GM12878 (cell line): ENCODE measurements at regions not wholly inside any gene's neighbourhood (a gene's known extent, or its start where the extent isn't known, plus 50 kb on each side); places are given as distances from the start of the nearest gene placed in this dataset.

Source experiments
- ATAC-seq: fragments of 200-7000 bp; cut with Tn5 transposase; 3 replicates; pipeline ENCODE4 v1.9.1; 2020; ENCODE audit warnings: mild to moderate bottlenecking, moderate library complexity
- BruUV-seq: library from RNA; stranded (reverse); fragments of 400-500 nt; replicated peaks from 2 replicates; lab custom pipeline; 2021; lab: Mats Ljungman, UMichigan
- CTCF ChIA-PET: fragments of 300-600 bp; sonication (Branson Sonifier 250); formaldehyde crosslinking; extraction: SDS; loops from one replicate; lab custom pipeline; 2021; ENCODE audit warnings: inconsistent platforms; lab: Yijun Ruan, JAX
- POLR2A ChIA-PET: fragments of 350-600 bp; formaldehyde crosslinking; extraction: SDS; loops from one replicate; lab custom pipeline; 2021; ENCODE audit warnings: inconsistent platforms; lab: Charles Lee
- RAD21 ChIA-PET: fragments of 300-600 bp; sonication (Branson Sonifier 250); formaldehyde crosslinking; loops from one replicate; lab custom pipeline; 2023; ENCODE audit warnings: antibody characterized with exemption; ENCODE audit not compliant: unreplicated experiment; lab: Charles Lee
- SMC1A ChIA-PET: fragments of 300-600 bp; sonication (Branson Sonifier 250); formaldehyde crosslinking; loops from one replicate; lab custom pipeline; 2023; ENCODE audit not compliant: unreplicated experiment, uncharacterized antibody; lab: Charles Lee
- DNase-seq: peaks from one replicate; pipeline ENCODE4 v3.0.0-alpha.2; 2011; ENCODE audit warnings: low read depth, low spot score
- FAIRE-seq: peaks from 3 replicates; lab custom pipeline; 2011; peaks lifted over from hg19 to GRCh38; lab: Jason Lieb, UNC
- H2AFZ ChIP-seq: 2 replicates; pipeline ENCODE4 v1.6.0; 2011; ENCODE audit warnings: low read depth, low read length, control low read depth; ENCODE audit not compliant: control insufficient read depth
- H3K27ac ChIP-seq: 2 replicates; pipeline ENCODE4 v1.5.1; 2011; ENCODE audit warnings: control low read depth; ENCODE audit not compliant: control insufficient read depth, insufficient read depth
- H3K27me3 ChIP-seq, 2 experiments: replicated peaks in 1 of 2; 2 replicates each; pipeline versions ENCODE4 v1.6.0 to v1.6.1; 2011; ENCODE audit warnings: low read length in 1 of 2; ENCODE audit not compliant: control insufficient read depth in 2 of 2, insufficient read depth in 2 of 2
- H3K36me3 ChIP-seq, 2 experiments: 2 replicates each; pipeline ENCODE4 v1.5.1; 2011; ENCODE audit warnings: low read length in 1 of 2; ENCODE audit not compliant: control insufficient read depth in 2 of 2, insufficient read depth in 2 of 2
- H3K4me1 ChIP-seq: 2 replicates; pipeline ENCODE4 v1.6.1; 2011; ENCODE audit warnings: mild to moderate bottlenecking, low read length, moderate library complexity, mixed read lengths; ENCODE audit not compliant: control insufficient read depth, insufficient read depth
- H3K4me2 ChIP-seq: 2 replicates; pipeline ENCODE4 v1.6.0; 2011; ENCODE audit warnings: control low read depth; ENCODE audit not compliant: control insufficient read depth, insufficient read depth
- H3K4me3 ChIP-seq: fragments of 200-600 bp; sonication (generic); 2 replicates; pipeline ENCODE4 v1.5.1; 2016
- H3K79me2 ChIP-seq: 2 replicates; pipeline ENCODE4 v1.6.0; 2011; ENCODE audit warnings: low read length; ENCODE audit not compliant: control insufficient read depth, insufficient read depth
- H3K9ac ChIP-seq: 2 replicates; pipeline ENCODE4 v1.8.0; 2011; ENCODE audit warnings: low read length, control low read depth, mixed read lengths; ENCODE audit not compliant: control insufficient read depth, insufficient read depth
- H3K9me3 ChIP-seq: replicated peaks from 3 replicates; pipeline ENCODE4 v1.5.1; 2011; ENCODE audit warnings: mild to moderate bottlenecking, low read length; ENCODE audit not compliant: control insufficient read depth, insufficient read depth
- H4K20me1 ChIP-seq: 2 replicates; pipeline ENCODE4 v1.6.0; 2011; ENCODE audit not compliant: control insufficient read depth, insufficient read depth
- BHLHE40 ChIP-seq, 2 experiments: fragments of 450-650 bp in 1 of 2; IDR thresholded peaks; 2 replicates each; pipeline ENCODE4 v1.6.1; 2011 to 2017; ENCODE audit warnings: low read depth in 2 of 2, borderline replicate concordance in 1 of 2, improper control_type of control experiment in 1 of 2, low read length in 1 of 2, mild to moderate bottlenecking in 1 of 2
- CEBPZ ChIP-seq: fragments of 150-350 bp; IDR thresholded peaks from 2 replicates; pipeline ENCODE4 v1.6.1; 2016; ENCODE audit warnings: low read depth, low read length
- EED ChIP-seq: sonication (generic); IDR thresholded peaks from 2 replicates; pipeline ENCODE4 v1.6.1; 2016; ENCODE audit warnings: antibody characterized with exemption, low read depth
- IRF3 ChIP-seq: fragments of 450-650 bp; IDR thresholded peaks from 2 replicates; pipeline ENCODE4 v1.6.1; 2014; ENCODE audit warnings: mild to moderate bottlenecking
- KAT2A ChIP-seq: conservative IDR thresholded peaks from 2 replicates; pipeline ENCODE4 v1.6.1; 2011; ENCODE audit warnings: low read depth, low read length; ENCODE audit not compliant: control insufficient read depth
- MAX ChIP-seq: IDR thresholded peaks from 2 replicates; pipeline ENCODE4 v1.6.1; 2012; ENCODE audit warnings: low read depth, low read length, improper control_type of control experiment
- POLR2AphosphoS2 ChIP-seq: IDR thresholded peaks from 2 replicates; pipeline ENCODE4 v1.6.1; 2011; ENCODE audit warnings: low read depth, mild to moderate bottlenecking, low read length, improper control_type of control experiment, moderate library complexity
- TBL1XR1 ChIP-seq: IDR thresholded peaks from 2 replicates; pipeline ENCODE4 v1.6.1; 2012; ENCODE audit warnings: low read depth, low read length, improper control_type of control experiment
- WGBS: methylation state at CpG from one replicate; pipeline ENCODE4 v1.1.6; 2016; ENCODE audit warnings: low lambda C conversion rate; ENCODE audit not compliant: insufficient replicate concordance, insufficient coverage; ENCODE audit errors: missing lambda C conversion rate; 5-methylcytosine and 5-hydroxymethylcytosine counted together
- in situ Hi-C: fragments of 300-500 bp; cut with MboI; formaldehyde crosslinking; loops from 9 replicates; pipeline ENCODE4 v1.14.3; 2018; ENCODE audit warnings: mixed read lengths
- intact Hi-C: fragments of 100-400 bp; cut with micrococcal nuclease; formaldehyde crosslinking; loops from one replicate; pipeline ENCODE4 v1.14.2; 2022; ENCODE audit not compliant: unreplicated experiment
- TF ChIP-seq, protein P1 (sequence below): IDR thresholded peaks from 2 replicates; pipeline ENCODE4 v1.6.1; 2012; ENCODE audit warnings: low read length, inconsistent platforms

DNA sequence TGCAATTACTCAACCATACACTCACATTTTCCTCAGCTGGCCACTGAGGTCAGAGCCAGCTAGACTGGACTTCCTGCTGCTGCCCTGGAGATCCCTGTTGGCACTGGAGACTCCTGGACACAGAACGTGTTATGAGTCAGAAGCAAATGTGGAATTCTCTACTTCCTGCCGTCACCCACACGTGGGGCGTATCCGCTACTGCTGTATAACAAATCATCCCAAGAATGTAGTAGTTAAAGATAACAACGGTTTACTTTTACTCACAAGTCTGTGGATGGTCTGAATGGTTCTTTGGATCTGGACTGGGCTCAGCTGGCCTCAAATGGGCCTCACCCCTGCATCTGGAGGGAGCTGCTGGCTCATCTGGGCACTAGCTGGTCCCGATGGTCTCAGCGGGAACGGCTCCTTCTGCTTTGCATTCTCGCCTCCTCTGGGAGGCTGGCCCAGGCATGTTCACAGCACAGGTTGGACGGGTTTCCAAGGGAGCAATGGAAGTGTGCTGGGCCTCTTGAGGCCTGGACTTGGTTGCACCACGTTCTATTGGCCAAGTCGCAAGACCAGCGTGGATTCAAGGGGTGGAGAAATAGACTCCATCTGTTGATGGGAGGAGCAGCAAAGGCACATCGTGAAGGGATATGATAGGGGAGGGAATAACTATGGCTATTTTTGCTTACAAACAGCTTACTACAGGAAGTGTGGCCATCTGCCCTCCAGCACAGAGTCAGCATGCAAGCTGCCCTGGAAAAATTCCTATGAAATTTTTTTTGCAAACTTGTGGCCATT, 118.5 kb downstream of the SNX5 start:
- H2AFZ ChIP-seq, result no peak overlapping the region
- no peaks in the 10 kb centered on the region for H3K36me3 ChIP-seq
- no peaks in the 10 kb centered on the region for H3K79me2 ChIP-seq
- H3K27me3 ChIP-seq, result no peaks in the 10 kb centered on the region
- POLR2A ChIA-PET, result no interaction called here
- no peak for FAIRE-seq
- CTCF ChIA-PET, result interaction anchor here (1.0 kb wide), 1 partner anchor 48 kb away, joined by 4 read pairs; no protein-coding TSS in a partner anchor
- in situ Hi-C loops (no loop called here), intact Hi-C loops (no loop called here)
- TF ChIP-seq, protein P1, sequence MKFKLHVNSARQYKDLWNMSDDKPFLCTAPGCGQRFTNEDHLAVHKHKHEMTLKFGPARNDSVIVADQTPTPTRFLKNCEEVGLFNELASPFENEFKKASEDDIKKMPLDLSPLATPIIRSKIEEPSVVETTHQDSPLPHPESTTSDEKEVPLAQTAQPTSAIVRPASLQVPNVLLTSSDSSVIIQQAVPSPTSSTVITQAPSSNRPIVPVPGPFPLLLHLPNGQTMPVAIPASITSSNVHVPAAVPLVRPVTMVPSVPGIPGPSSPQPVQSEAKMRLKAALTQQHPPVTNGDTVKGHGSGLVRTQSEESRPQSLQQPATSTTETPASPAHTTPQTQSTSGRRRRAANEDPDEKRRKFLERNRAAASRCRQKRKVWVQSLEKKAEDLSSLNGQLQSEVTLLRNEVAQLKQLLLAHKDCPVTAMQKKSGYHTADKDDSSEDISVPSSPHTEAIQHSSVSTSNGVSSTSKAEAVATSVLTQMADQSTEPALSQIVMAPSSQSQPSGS, result no peak
- TF ChIP-seq TBL1XR1 (no peak), EED (no peak), KAT2A (no peak), POLR2AphosphoS2 (no peak), MAX (no peak), CEBPZ (no peak), IRF3 (no peak), BHLHE40 (IDR thresholded peaks at IDR 0.05; ENCODE audit: borderline replicate concordance in 1 of 2, low read depth in 2 of 2, low read length in 1 of 2) (no peak)
- no peaks in the 10 kb centered on the region for H4K20me1 ChIP-seq
- WGBS, result 85% methylated on average over 15 of the region's 15 CpGs
- RAD21 ChIA-PET, result no interaction called here
- SMC1A ChIA-PET, result interaction anchor here (1.0 kb wide), 1 partner anchor 48 kb away, joined by 3 read pairs; no protein-coding TSS in a partner anchor
- no peak for ATAC-seq
- no peak overlapping the region for H3K4me3 ChIP-seq
- H3K9ac ChIP-seq, result no peak overlapping the region
- DNase-seq, result no peak
- no peak overlapping the region for H3K4me2 ChIP-seq
- peaks cover 28% of the 10 kb centered on the region for H3K4me1 ChIP-seq
- no peak overlapping the region for H3K27ac ChIP-seq
- BruUV-seq, result no TSS peak
- no peaks in the 10 kb centered on the region for H3K9me3 ChIP-seq
